AG10803 (cell line): ENCODE measurements at regions not wholly inside any gene's neighbourhood (a gene's known extent, or its start where the extent isn't known, plus 50 kb on each side); places are given as distances from the start of the nearest gene placed in this dataset.

Experiments used
- DNase-seq: peaks from one replicate; pipeline ENCODE4 v3.0.0; 2010; ENCODE audit warnings: low read depth
- H3K4me3 ChIP-seq: 2 replicates; pipeline ENCODE4 v1.5.1; 2011; ENCODE audit warnings: mild to moderate bottlenecking, low read length, control low read depth
- TF ChIP-seq, protein P1 (sequence below): conservative IDR thresholded peaks from 2 replicates; pipeline ENCODE4 v1.5.1; 2011; ENCODE audit warnings: mild to moderate bottlenecking, low read length, control low read depth, inconsistent platforms

DNA sequence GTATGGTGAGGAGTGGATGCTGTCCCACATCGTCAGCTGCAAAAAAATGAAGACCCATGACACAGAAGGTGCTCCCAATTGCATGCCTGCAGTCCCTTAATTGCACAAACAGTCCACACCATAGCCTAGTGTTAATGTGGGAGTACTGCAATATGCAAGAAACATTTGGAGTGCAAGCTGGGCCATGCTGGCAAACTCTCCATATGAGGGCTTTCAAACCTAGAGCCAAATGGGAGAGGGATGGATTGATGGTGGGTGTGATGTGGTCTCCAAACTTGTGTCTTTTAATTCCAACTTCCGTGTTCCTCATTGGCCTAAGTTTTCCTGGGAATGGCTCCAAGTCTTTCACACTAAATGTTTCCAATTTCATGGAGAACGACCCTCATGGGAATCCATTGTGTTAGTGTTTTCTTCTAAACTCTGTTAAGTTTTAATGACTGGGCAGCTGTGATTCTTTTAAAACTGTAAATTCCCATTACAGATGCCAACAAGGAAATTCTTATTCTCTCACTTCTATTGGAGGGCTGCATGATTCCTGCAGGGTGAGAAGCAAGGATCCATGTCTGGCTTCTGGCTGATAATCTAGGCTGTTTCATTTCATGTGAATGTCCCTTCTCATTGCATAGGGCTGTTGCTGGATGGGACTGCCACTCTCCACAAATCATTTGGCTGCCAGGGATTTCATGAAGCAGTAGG is 745.3 kb upstream of the TSPY4 start:
- TF ChIP-seq, protein P1, sequence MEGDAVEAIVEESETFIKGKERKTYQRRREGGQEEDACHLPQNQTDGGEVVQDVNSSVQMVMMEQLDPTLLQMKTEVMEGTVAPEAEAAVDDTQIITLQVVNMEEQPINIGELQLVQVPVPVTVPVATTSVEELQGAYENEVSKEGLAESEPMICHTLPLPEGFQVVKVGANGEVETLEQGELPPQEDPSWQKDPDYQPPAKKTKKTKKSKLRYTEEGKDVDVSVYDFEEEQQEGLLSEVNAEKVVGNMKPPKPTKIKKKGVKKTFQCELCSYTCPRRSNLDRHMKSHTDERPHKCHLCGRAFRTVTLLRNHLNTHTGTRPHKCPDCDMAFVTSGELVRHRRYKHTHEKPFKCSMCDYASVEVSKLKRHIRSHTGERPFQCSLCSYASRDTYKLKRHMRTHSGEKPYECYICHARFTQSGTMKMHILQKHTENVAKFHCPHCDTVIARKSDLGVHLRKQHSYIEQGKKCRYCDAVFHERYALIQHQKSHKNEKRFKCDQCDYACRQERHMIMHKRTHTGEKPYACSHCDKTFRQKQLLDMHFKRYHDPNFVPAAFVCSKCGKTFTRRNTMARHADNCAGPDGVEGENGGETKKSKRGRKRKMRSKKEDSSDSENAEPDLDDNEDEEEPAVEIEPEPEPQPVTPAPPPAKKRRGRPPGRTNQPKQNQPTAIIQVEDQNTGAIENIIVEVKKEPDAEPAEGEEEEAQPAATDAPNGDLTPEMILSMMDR: no peak
- no peak for DNase-seq
- H3K4me3 ChIP-seq: no peak overlapping the region

DNA sequence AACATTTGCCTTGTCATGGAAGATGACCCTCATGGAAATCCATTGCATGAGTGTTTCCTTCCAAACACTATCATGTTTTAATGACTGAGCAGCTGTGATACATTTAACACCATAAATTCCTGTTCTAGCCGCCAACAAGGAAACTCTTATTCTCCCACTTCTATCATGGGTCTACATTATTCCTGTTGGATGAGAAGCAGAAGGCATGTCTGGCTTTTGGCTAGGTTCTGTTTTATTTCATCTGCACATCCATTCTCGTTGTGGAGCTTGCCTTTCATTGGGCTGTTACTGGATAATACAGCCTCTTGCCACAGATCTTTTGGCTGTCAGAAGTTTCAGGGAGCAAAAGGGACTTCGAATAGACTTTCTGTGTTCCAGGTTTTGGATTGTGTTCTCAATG is 742.6 kb upstream of the TSPY4 start:
- DNase-seq: no peak
- no peak overlapping the region for H3K4me3 ChIP-seq
- TF ChIP-seq, protein P1: no peak

DNA sequence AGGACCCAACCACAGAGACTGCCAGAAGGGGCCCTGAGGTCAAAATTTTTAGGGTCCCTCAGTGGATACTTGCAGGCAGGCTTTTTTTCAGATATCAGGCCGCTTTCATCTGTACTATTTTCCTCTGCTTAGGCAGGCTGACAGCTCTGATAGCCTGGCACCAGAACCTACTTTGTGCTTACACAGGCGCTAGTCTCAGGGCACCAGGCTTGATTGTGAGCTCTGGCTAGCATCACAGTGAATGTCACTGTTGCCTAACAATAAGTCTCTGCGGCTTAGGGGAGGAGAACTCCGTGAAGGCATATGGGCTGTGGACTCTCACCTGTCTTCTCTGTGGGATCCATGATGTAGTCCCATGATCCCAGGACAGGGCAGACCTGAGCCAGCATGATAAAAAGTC is 738.1 kb upstream of the TSPY4 start:
- TF ChIP-seq, protein P1: no peak
- no peak overlapping the region for H3K4me3 ChIP-seq
- no peak for DNase-seq

DNA sequence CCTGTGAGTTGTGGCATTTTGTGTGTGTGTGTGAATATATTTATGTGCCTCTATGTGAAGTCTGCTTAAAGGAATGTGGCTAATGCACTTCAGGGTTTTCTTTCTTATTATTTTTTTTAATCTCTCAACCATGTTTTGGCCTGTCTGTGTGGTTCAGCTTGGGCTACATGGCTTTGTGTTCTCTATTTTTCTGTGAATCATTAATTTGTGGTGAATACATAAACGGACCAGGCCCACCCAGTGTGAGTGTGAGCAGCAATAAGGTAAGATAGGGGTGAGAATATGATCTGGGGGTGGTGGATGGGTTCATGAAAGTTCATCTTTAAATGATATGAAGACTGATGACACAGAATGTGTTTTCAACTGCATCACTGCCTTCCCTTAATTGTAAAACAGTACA is 726.6 kb upstream of the TSPY4 start:
- TF ChIP-seq, protein P1: no peak
- no peak for DNase-seq
- H3K4me3 ChIP-seq: no peak overlapping the region

DNA sequence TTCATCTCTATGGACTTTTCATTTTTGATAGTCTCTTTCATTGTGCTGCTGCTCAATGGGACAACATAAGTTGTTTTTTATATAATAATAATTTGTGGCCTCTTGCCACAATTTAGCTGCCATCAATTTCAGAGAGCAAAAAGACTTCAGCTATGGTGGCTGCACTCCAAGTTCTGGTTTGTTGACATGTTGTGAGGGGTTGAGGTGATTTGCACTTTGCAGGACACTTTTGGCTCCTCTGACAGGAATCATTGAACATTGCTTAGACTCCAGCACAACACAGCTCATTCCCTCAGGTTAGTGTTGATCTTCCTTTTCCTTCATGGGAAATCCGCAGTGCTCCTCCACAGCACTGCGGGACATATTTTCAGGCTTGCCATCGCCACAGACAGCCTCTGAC is 725.4 kb upstream of the TSPY4 start:
- TF ChIP-seq, protein P1: no peak
- H3K4me3 ChIP-seq: no peak overlapping the region
- DNase-seq: no peak

DNA sequence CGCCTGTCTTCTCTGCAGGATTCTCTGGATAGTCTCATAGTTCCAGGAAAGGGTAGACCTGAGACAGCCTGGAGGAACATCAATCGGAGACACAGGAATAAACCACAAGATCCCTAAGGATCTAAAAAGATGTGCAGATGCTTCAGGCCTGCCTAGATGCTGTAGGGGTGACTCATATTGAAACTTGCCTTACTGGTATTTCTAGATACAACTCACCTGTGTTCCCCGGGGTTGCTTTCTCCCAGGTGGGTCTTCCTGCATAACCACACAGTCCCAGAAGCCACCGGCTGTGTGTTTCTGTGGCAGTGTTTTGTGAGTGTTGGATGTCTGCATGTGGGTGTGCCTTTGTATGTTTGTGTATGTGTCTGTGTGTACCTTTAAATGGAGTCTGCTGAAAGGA is 719.0 kb upstream of the TSPY4 start:
- DNase-seq: no peak
- TF ChIP-seq, protein P1: no peak

DNA sequence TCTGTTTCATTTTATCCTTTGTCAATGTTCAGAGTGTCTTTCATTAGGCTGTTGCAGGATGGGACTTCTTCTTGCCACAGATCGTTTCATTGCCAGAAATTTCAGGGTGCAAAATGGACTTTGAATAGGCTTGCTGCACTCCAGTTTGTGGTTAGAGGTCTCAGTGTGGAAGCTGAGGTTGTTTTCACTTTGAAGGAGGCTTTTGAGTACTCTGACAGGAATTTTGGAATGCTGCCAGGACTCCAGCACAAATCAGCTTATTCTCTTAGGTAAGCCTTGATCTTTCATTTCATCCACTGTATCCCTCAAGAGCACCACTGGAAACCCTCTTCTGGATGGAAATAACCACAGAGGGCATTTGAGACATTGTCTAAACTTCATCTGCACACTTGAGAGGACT is 715.1 kb upstream of the TSPY4 start:
- TF ChIP-seq, protein P1: no peak
- H3K4me3 ChIP-seq: no peak overlapping the region
- peak; percentile 0 for DNase-seq

More for the DNA sequence above, 719.0 kb upstream of the TSPY4 start:
- H3K4me3 ChIP-seq: no peak overlapping the region
